GM21381 (cell line): ENCODE measurements at regions not wholly inside any gene's neighbourhood (a gene's known extent, or its start where the extent isn't known, plus 50 kb on each side); places are given as distances from the start of the nearest gene placed in this dataset.

Experiments used
- ATAC-seq: cut with Tn5 transposase; IDR thresholded peaks from one replicate; pipeline ENCODE4 v1.9.1; 2021; ENCODE audit warnings: mild to moderate bottlenecking, moderate library complexity; ENCODE audit not compliant: unreplicated experiment

DNA sequence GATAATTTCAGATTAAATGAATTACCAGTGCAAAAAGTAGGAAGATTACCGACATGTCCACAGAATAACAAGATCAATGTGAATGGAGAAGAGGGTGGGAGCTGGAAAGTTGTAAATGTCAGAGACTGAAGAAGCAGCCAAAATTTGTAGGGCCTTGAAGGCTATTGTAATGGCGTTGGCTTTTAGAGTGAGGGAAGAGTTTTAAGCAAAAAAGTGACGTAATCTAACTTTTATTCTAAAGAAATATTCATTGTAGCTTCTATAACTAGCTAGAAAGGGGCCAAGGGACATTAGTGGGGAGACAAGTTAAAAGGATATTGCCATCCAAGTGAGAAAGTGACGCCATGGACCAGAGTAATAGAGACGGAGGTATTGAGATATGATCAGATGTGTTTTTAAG is 63.3 kb upstream of the PCDH7 start:
- no peak for ATAC-seq

DNA sequence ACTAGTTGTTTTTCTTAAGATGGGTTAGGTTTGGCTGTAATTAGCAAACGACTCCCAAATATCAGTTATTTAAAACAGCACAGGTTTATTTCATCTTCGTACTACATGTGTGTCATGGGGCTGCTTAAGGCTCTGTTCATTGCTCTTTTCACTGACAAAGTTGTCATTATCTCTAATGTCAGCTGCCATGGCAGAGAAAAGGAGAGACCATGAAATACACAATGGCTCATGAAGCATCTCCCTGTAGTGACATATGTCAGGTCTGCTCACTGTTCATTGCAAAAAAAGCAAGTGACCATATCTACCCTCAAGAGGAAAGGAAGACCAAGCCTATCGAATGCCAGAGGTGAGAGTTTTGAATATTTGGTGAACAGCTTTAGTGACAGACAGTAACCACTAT is 52.2 kb upstream of the PCDH7 start:
- ATAC-seq: no peak

DNA sequence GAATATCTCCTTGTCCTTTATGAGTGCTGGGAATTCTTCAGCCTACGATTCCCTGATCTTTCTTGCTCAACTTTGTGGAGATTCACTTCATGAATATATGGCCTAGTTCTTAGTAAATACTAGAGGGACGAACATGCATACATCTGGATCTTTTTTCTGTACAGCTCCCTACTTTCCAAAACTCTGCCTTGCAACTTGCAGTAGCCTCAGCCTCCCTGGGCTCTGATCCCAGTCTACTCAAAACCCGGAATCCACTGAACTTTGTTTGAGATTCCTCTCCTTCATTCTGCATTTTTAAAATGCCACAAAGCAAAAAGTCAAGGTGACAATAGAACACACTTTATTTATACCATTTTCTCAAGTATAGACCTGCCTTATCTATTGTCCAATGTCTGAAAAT is 50.0 kb upstream of the PCDH7 start:
- ATAC-seq: no peak
